Endothelial cell (in vitro differentiated cells): ENCODE measurements at regions not wholly inside any gene's neighbourhood (a gene's known extent, or its start where the extent isn't known, plus 50 kb on each side); places are given as distances from the start of the nearest gene placed in this dataset.
A peak's percentile ranks its signal among the peaks of the same experiment; 100 is the strongest.

Experiments
- DNase-seq: peaks from one replicate; pipeline ENCODE4 v3.0.0; 2021; ENCODE audit warnings: low spot score
- H3K27ac Mint-ChIP-seq: one replicate; pipeline ENCODE4 v1.8.0; 2021; ENCODE audit warnings: mixed read lengths, inconsistent platforms; ENCODE audit not compliant: unreplicated experiment
- H3K27me3 Mint-ChIP-seq: one replicate; pipeline ENCODE4 v1.8.0; 2021; ENCODE audit warnings: mild to moderate bottlenecking, moderate library complexity, mixed read lengths, inconsistent platforms; ENCODE audit not compliant: unreplicated experiment
- H3K36me3 Mint-ChIP-seq: one replicate; pipeline ENCODE4 v1.8.0; 2021; ENCODE audit warnings: mild to moderate bottlenecking, low read depth, mixed read lengths, inconsistent platforms; ENCODE audit not compliant: unreplicated experiment
- H3K4me1 Mint-ChIP-seq: one replicate; pipeline ENCODE4 v1.8.0; 2021; ENCODE audit warnings: mild to moderate bottlenecking, mixed read lengths, inconsistent platforms; ENCODE audit not compliant: unreplicated experiment
- H3K4me3 Mint-ChIP-seq: one replicate; pipeline ENCODE4 v1.8.0; 2021; ENCODE audit warnings: mild to moderate bottlenecking, mixed read lengths, inconsistent platforms; ENCODE audit not compliant: unreplicated experiment
- H3K9me3 Mint-ChIP-seq: one replicate; pipeline ENCODE4 v1.8.0; 2021; ENCODE audit warnings: mixed read lengths, inconsistent platforms; ENCODE audit not compliant: unreplicated experiment
- TF ChIP-seq, protein P1 (sequence below): fragments of 200-600 bp; sonication (generic); IDR thresholded peaks from one replicate; pipeline ENCODE4 v1.5.0; 2021; ENCODE audit warnings: antibody characterized with exemption; ENCODE audit not compliant: unreplicated experiment

DNA sequence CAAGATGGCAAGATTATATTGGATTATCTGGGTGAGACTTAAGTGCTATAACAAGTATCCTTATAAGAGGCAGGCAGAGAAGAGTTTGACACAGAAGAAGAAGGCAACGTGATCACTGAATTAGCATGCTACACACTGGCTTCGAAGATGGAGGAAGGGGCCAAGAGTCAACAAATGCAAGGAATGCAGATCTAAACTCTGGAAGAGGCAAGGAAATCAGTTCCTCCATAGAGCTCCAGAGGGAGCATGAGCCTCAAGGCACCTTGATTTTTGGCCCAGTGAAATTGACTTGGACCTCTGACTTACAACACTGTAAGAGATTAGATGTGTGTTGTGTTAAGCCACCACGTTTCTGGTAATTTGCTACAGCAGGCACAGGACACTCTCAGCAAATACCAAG lies 536.4 kb upstream of the SEL1L start:
- Mint-ChIP-seq H3K27ac (no peak overlapping the region), H3K4me1 (no peaks in the 10 kb centered on the region), H3K9me3 (peaks cover 15% of the 10 kb centered on the region), H3K4me3 (no peak overlapping the region), H3K36me3 (no peaks in the 10 kb centered on the region), H3K27me3 (peaks cover 1% of the 10 kb centered on the region)
- DNase-seq: no peak
- TF ChIP-seq, protein P1, sequence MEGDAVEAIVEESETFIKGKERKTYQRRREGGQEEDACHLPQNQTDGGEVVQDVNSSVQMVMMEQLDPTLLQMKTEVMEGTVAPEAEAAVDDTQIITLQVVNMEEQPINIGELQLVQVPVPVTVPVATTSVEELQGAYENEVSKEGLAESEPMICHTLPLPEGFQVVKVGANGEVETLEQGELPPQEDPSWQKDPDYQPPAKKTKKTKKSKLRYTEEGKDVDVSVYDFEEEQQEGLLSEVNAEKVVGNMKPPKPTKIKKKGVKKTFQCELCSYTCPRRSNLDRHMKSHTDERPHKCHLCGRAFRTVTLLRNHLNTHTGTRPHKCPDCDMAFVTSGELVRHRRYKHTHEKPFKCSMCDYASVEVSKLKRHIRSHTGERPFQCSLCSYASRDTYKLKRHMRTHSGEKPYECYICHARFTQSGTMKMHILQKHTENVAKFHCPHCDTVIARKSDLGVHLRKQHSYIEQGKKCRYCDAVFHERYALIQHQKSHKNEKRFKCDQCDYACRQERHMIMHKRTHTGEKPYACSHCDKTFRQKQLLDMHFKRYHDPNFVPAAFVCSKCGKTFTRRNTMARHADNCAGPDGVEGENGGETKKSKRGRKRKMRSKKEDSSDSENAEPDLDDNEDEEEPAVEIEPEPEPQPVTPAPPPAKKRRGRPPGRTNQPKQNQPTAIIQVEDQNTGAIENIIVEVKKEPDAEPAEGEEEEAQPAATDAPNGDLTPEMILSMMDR: no peak

DNA sequence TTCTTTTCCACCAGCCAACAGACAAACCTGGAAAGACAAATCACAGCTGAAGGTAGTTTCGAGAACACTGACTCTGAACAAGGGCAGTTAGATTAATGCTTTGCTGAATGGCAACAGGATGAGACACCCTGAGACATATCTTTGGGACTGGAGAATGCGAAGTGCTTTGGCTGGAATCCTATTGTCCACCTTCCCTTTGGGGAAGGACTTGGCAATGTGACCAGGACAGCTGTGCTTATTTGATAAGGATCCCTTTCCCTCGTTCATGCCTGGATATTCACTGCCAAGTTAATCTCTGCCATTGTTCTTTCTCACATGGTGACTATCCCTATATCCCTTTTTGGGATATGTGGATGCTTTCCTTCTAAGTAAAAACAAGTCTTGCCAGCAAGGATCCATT lies 537.1 kb upstream of the SEL1L start:
- no peaks in the 10 kb centered on the region for H3K4me1 Mint-ChIP-seq
- peaks cover 1% of the 10 kb centered on the region for H3K27me3 Mint-ChIP-seq
- TF ChIP-seq, protein P1: no peak
- peaks cover 15% of the 10 kb centered on the region for H3K9me3 Mint-ChIP-seq
- DNase-seq: no peak
- no peaks in the 10 kb centered on the region for H3K36me3 Mint-ChIP-seq
- no peak overlapping the region for H3K4me3 Mint-ChIP-seq
- H3K27ac Mint-ChIP-seq: no peak overlapping the region

DNA sequence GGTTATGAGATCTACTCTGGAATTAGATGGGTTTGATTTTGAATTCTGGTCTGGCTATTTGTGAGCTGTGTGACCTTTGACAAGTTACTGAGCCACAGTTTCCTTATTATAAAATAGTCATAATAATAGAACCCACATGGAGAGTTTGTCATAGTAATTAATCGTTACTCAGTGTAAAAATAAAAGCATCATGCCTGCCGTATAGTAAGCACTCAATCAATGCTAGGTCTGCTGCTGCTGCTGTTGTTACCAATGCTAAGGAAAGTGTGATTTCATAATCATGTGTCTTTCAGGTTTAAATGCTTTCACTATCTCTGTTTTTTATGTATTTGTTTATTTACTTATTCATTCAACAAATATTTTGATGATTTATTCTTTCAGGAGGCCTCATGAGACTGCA lies 539.9 kb upstream of the SEL1L start:
- no peak for DNase-seq
- TF ChIP-seq, protein P1: no peak
- H3K27ac Mint-ChIP-seq: no peak overlapping the region
- no peaks in the 10 kb centered on the region for H3K27me3 Mint-ChIP-seq
- no peaks in the 10 kb centered on the region for H3K36me3 Mint-ChIP-seq
- H3K4me1 Mint-ChIP-seq: no peaks in the 10 kb centered on the region
- H3K4me3 Mint-ChIP-seq: no peak overlapping the region
- peaks cover 11% of the 10 kb centered on the region for H3K9me3 Mint-ChIP-seq

DNA sequence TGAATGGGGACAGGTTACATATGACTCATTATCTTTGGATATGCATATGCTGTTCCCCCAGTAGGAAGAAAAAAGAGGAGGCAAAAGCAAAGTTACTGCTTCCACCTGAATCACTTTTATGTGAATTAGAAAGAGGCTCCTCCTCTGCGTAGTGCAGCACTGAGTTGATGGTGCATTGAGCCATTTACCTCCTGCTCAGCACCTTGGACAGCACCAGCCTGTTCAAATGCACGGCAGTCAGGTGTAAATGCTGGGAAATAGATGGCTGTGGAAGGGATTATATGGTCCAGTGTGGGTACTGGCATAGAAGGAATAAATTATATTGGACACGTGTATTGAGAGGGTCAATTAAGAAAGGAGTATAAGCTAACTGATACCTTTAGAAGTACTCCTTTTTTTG lies 541.9 kb upstream of the SEL1L start:
- Mint-ChIP-seq H3K36me3 (peaks cover 4% of the 10 kb centered on the region), H3K4me3 (no peak overlapping the region), H3K4me1 (no peaks in the 10 kb centered on the region), H3K9me3 (peaks cover 4% of the 10 kb centered on the region), H3K27ac (no peak overlapping the region), H3K27me3 (no peaks in the 10 kb centered on the region)
- TF ChIP-seq, protein P1: no peak
- peak; percentile 31 for DNase-seq

DNA sequence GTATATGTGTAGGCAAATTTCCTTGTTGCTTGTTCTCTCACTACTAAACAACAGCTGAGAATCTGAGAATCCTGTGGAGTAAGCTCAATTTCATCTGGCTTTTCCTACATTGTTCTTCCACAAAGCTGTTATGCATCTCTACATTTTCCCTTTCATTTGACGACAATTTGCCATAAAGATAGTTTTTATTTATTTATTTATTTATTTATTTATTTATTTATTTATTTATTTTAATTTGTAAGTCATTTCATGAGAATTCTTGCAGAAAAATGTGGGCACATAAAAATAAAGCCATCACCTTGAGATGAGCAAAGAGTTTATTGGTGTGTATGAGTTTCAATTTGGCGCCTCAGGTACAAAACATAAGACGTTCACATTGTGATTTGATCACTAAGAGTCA lies 545.9 kb upstream of the SEL1L start:
- Mint-ChIP-seq H3K9me3 (peaks cover 11% of the 10 kb centered on the region), H3K36me3 (peaks cover 4% of the 10 kb centered on the region), H3K4me3 (no peak overlapping the region), H3K27ac (no peak overlapping the region), H3K4me1 (no peaks in the 10 kb centered on the region), H3K27me3 (no peaks in the 10 kb centered on the region)
- no peak for DNase-seq
- TF ChIP-seq, protein P1: no peak
